Esophagus squamous epithelium (tissue), 5 donors: ENCODE measurements at regions not wholly inside any gene's neighbourhood (a gene's known extent, or its start where the extent isn't known, plus 50 kb on each side); places are given as distances from the start of the nearest gene placed in this dataset.

Source experiments
- DNase-seq: peaks from one replicate; lab custom pipeline; 2025; lab: John Stamatoyannopoulos, UW
- H3K27ac ChIP-seq, 4 donors: fragments of 200-600 bp; sonication (generic); one replicate each; pipeline ENCODE4 v1.5.1; 2016 to 2019; ENCODE audit warnings: mild to moderate bottlenecking in 1 of 4
- H3K27me3 ChIP-seq, 4 donors: fragments of 200-600 bp; sonication (generic); 1 replicate in 3 of 4; 2 replicates in 1 of 4; pipeline versions ENCODE4 v1.5.1 to v1.6.0; 2017 to 2021; ENCODE audit warnings: antibody characterized with exemption in 1 of 4
- H3K36me3 ChIP-seq, 3 donors: fragments of 200-600 bp; sonication (generic); one replicate each; pipeline ENCODE4 v1.5.1; 2016 to 2019
- H3K4me1 ChIP-seq, 3 donors: fragments of 200-600 bp; sonication (generic); one replicate each; pipeline ENCODE4 v1.5.1; 2017 to 2019
- H3K4me3 ChIP-seq, 4 donors: fragments of 200-600 bp; sonication (generic); 1 replicate in 3 of 4; 2 replicates in 1 of 4; pipeline ENCODE4 v1.5.1; 2016 to 2019; ENCODE audit warnings: mild to moderate bottlenecking in 2 of 4, moderate library complexity in 1 of 4
- H3K9me3 ChIP-seq, 3 donors: fragments of 200-600 bp; sonication (generic); one replicate each; pipeline ENCODE4 v1.5.1; 2016 to 2019
- POLR2A ChIP-seq, 4 donors: fragments of 450-650 bp; IDR thresholded peaks; one replicate each; pipeline ENCODE4 v1.6.1; 2017; ENCODE audit warnings: antibody characterized with exemption in 4 of 4, mild to moderate bottlenecking in 4 of 4, moderate library complexity in 3 of 4
- WGBS, 2 donors: methylation state at CpG; one replicate each; pipeline ENCODE4 v1.1.5; 2018; 5-methylcytosine and 5-hydroxymethylcytosine counted together
- intact Hi-C: fragments of 100-400 bp; cut with DNase I; formaldehyde crosslinking; loops from one replicate; pipeline ENCODE4 v1.15.0; 2022
- TF ChIP-seq, protein P1 (sequence below), 6 experiments: fragments of 450-650 bp in 4 of 6; fragments of 200-600 bp in 2 of 6; sonication (generic) in 2 of 6; IDR thresholded peaks; one replicate each; pipeline ENCODE4 v1.5.1; 2016 to 2019; ENCODE audit warnings: antibody characterized with exemption in 6 of 6, mild to moderate bottlenecking in 4 of 6, moderate library complexity in 4 of 6
- donor health status: DM: yes; HTN: yes; CAD: no.

DNA sequence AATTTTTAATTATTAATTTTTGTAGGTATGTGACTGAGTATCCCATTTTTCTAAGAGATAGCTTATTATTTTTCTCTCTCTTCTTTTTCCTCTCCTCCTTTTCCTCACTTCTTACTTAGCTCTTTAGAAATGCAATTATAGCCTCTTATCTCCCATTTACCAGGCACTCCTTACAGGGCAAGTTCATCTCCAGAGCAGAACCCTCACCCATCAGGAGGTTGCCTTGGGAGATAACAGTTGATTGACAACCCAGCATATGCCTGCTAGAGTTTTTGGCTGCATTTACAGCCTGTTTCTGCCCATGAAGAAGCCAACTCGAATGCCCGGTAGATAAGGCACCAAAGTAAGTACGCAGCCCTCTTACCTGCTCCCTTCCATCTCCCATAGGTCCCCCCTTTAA is 572.9 kb upstream of the ZFP42 start:
- Histone ChIP-seq H3K27ac (no peak overlapping the region), H3K4me3 (no peak overlapping the region), H3K36me3 (no peaks in the 10 kb centered on the region), H3K27me3 (no peaks in the 10 kb centered on the region), H3K9me3 (no peaks in the 10 kb centered on the region), H3K4me1 (peaks cover 0 to 2% (median 0%) of the 10 kb centered on the region in 3 donors)
- WGBS, 2 donors, result 69 to 80% methylated on average over 2 to 3 of the region's 3 CpGs
- no peak for DNase-seq
- TF ChIP-seq POLR2A (IDR thresholded peaks at IDR 0.05), result no peak
- TF ChIP-seq, protein P1, sequence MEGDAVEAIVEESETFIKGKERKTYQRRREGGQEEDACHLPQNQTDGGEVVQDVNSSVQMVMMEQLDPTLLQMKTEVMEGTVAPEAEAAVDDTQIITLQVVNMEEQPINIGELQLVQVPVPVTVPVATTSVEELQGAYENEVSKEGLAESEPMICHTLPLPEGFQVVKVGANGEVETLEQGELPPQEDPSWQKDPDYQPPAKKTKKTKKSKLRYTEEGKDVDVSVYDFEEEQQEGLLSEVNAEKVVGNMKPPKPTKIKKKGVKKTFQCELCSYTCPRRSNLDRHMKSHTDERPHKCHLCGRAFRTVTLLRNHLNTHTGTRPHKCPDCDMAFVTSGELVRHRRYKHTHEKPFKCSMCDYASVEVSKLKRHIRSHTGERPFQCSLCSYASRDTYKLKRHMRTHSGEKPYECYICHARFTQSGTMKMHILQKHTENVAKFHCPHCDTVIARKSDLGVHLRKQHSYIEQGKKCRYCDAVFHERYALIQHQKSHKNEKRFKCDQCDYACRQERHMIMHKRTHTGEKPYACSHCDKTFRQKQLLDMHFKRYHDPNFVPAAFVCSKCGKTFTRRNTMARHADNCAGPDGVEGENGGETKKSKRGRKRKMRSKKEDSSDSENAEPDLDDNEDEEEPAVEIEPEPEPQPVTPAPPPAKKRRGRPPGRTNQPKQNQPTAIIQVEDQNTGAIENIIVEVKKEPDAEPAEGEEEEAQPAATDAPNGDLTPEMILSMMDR (IDR thresholded peaks at IDR 0.05), result no peak
- intact Hi-C loops, result no loop called here

DNA sequence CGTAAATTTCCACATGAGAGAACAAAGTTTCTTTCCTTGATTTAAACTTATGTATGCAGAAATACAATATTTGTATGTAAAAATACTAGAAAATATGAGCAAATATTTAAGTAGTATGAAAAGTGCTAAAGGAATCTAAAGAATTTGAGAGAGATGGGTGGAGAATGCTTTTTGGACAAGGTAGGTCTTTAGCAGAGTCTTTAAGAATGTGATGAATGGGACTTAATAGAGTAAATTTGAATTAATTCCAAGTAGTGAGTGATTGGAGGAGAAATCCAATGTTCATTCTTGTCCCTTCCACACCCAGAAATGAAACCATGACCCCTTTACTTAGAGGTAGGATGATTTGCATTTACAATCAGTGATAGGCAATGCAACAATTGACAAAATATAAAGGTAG is 570.9 kb upstream of the ZFP42 start:
- no peak for DNase-seq

DNA sequence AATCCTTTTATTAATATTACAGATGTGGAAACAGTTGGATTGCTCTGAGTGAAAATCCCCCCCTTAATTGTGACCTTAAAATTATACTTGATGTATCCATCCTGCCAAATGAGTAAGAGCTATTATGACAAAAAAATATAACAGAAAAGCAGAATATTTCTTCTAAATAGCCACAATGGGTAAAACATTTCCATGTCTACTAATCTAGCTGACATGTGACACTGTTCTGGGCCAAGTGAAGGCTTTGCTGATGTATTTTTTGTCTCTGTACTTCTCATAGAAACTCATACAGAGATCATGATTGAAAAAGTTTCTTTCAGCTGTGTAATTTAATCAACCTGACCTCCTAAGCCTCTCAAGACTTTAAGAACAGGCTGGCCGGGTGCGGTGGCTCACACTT is 569.1 kb upstream of the ZFP42 start:
- no peaks in the 10 kb centered on the region for H3K27me3 ChIP-seq
- TF ChIP-seq, protein P1 (IDR thresholded peaks at IDR 0.05), result no peak
- no peak for TF ChIP-seq POLR2A (IDR thresholded peaks at IDR 0.05)
- H3K27ac ChIP-seq, result no peak overlapping the region
- WGBS, 2 donors, result 65 to 90% methylated on average over 2 of the region's 2 CpGs
- DNase-seq, result no peak
- H3K4me3 ChIP-seq, result no peak overlapping the region
- H3K36me3 ChIP-seq, result no peaks in the 10 kb centered on the region
- no peaks in the 10 kb centered on the region for H3K9me3 ChIP-seq
- intact Hi-C loops, result no loop called here
- H3K4me1 ChIP-seq, result no peaks in the 10 kb centered on the region

More for the DNA sequence above, 570.9 kb upstream of the ZFP42 start:
- H3K27ac ChIP-seq, result no peak overlapping the region
- no peaks in the 10 kb centered on the region for H3K36me3 ChIP-seq
- intact Hi-C loops, result no loop called here
- H3K4me3 ChIP-seq, result no peak overlapping the region
- H3K27me3 ChIP-seq, result no peaks in the 10 kb centered on the region
- H3K9me3 ChIP-seq, result no peaks in the 10 kb centered on the region
- 56 to 58% methylated on average over 1 of the region's 1 CpG for WGBS, 2 donors
- TF ChIP-seq POLR2A (IDR thresholded peaks at IDR 0.05), result no peak
- TF ChIP-seq, protein P1 (IDR thresholded peaks at IDR 0.05), result no peak
- no peaks in the 10 kb centered on the region for H3K4me1 ChIP-seq

DNA sequence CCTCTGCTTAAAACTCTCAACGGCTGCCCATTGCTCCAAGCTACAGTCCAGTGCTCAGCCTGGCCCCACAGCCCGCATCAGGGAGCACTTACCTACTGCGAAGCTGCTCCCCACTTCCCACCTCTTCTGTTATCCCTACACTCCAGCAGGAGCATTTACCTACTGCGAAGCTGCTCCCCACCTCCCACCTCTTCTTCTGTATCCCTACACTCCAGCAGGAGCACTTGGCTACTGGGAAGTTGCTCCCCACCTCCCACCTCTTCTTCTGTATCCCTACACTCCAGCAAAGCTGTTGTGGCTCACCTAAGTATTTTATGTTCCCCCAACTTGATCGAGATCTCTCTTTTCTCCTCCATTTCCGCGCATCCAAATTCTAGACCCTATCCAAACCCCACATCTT is 563.3 kb upstream of the ZFP42 start:
- TF ChIP-seq, protein P1 (IDR thresholded peaks at IDR 0.05), result no peak
- no peak for TF ChIP-seq POLR2A (IDR thresholded peaks at IDR 0.05)
- no peak overlapping the region for H3K4me3 ChIP-seq
- no peaks in the 10 kb centered on the region for H3K36me3 ChIP-seq
- WGBS, 2 donors, result 76 to 82% methylated on average over 7 of the region's 7 CpGs
- DNase-seq, result no peak
- H3K27ac ChIP-seq, result no peak overlapping the region
- H3K27me3 ChIP-seq, result no peaks in the 10 kb centered on the region
- intact Hi-C loops, result no loop called here
- no peaks in the 10 kb centered on the region for H3K4me1 ChIP-seq
- no peaks in the 10 kb centered on the region for H3K9me3 ChIP-seq

DNA sequence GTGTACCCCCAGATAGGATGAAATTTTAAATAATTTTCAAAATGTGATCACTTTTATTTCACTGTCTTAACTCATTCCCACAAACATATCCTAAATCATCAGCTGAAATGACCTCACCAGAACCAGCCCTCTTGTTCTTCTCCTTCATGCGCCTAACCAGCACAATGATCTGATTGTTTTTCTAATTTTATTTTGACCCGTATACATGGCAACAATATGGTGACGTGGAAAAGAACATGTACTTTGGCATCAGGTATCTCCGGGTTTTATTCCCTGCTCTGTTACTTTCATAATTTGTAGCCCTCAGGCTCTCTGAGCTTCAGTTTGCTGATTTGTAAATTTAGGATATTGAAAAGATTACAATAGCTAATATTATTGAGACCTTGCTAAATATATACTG is 562.4 kb upstream of the ZFP42 start:
- TF ChIP-seq, protein P1 (IDR thresholded peaks at IDR 0.05), result no peak
- TF ChIP-seq POLR2A (IDR thresholded peaks at IDR 0.05), result no peak
- H3K4me1 ChIP-seq, result no peaks in the 10 kb centered on the region
- 73% methylated on average over 4 of the region's 4 CpGs for WGBS, 2 donors
- no peak for DNase-seq
- H3K27ac ChIP-seq, result no peak overlapping the region
- intact Hi-C loops, result no loop called here
- H3K27me3 ChIP-seq, result no peaks in the 10 kb centered on the region
- H3K9me3 ChIP-seq, result no peaks in the 10 kb centered on the region
- no peak overlapping the region for H3K4me3 ChIP-seq
- no peaks in the 10 kb centered on the region for H3K36me3 ChIP-seq
